ENCODE measurements at regions not wholly inside any gene's neighbourhood (a gene's known extent, or its start where the extent isn't known, plus 50 kb on each side); places are given as distances from the start of the nearest gene placed in this dataset.

DNA sequence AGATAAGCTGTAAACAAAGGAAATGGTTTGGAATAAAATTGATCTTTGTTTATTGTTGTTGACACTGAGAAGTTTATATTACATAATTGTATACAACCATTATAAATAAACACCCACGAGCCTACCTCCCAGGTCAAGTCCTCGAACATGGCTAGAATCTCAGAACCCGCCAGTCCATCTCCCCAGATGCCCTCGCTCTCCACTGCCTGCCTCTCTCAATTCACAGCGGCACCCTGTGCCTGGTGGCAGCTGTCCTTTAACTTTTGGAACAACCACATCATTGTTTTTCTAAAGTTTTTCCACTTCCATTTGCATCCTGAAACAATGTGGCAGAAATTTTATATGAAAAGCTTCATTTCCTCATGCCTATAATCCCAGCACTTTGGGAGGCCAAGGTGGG is 52.2 kb upstream of the OTOS start:
- Histone ChIP-seq H3K36me3 (ENCODE audit: control insufficient read depth in 2 of 4, insufficient read depth in 4 of 4, low read length in 3 of 4) (no peaks in the 10 kb centered on the region; a peak in 1 of 8 replicates), H3K9me3 (ENCODE audit: insufficient read depth in 2 of 2, low read depth in 1 of 2, low read length in 1 of 2) (peaks cover 7 to 11% of the 10 kb centered on the region in 2 experiments; a peak in 3 of 4 replicates), H4K8ac (ENCODE audit: extremely low read depth, insufficient read depth, low read length) (no peak overlapping the region), H4K91ac (replicated peaks; ENCODE audit: insufficient read length, low read length) (no peak overlapping the region), H3K27me3 (replicated peaks in 1 of 4; ENCODE audit: control insufficient read depth in 3 of 4, extremely low read depth in 1 of 4, insufficient read depth in 3 of 4, low read length in 3 of 4) (no peaks in the 10 kb centered on the region), H4K5ac (ENCODE audit: insufficient read length, low read depth, low read length) (no peak overlapping the region), H2BK12ac (ENCODE audit: low read depth, low read length) (no peak overlapping the region), H2BK20ac (ENCODE audit: low read length) (no peak overlapping the region), H2BK15ac (ENCODE audit: low read length) (no peak overlapping the region), H3K18ac (ENCODE audit: extremely low read depth, low read length) (no peak overlapping the region), H3K4me3 (ENCODE audit: extremely low read depth in 1 of 4, insufficient read depth in 2 of 4, low read depth in 3 of 4, low read length in 4 of 4) (no peak overlapping the region), H3K9ac (replicated peaks in 1 of 4; ENCODE audit: extremely low read depth in 1 of 4, low read depth in 3 of 4, low read length in 3 of 4) (no peak overlapping the region), H3K23me2 (ENCODE audit: low read depth, low read length) (0 out of 2 replicates have a peak, but pooled peaks cover under 1% of the 10 kb centered on the region), H3K79me2 (ENCODE audit: control insufficient read depth in 1 of 2, insufficient read depth in 2 of 2, low read length in 2 of 2) (no peaks in the 10 kb centered on the region), H3K56ac (replicated peaks; ENCODE audit: insufficient read length, low read depth, low read length) (no peak overlapping the region), H2BK120ac (replicated peaks; ENCODE audit: low read depth, low read length) (no peak overlapping the region), H3K79me1 (ENCODE audit: low read depth, low read length) (no peaks in the 10 kb centered on the region), H3K4me2 (ENCODE audit: insufficient read depth in 1 of 2, low read depth in 2 of 2, low read length in 2 of 2) (no peak overlapping the region), H4K20me1 (replicated peaks in 1 of 2; ENCODE audit: control insufficient read depth in 1 of 2, insufficient read depth in 2 of 2, low read length in 2 of 2) (no peaks in the 10 kb centered on the region), H3K4ac (replicated peaks; ENCODE audit: insufficient read length, low read depth, low read length) (no peak overlapping the region), H3K27ac (ENCODE audit: low read depth, low read length) (no peak overlapping the region), H3K4me1 (replicated peaks in 1 of 4; ENCODE audit: control insufficient read depth in 3 of 4, insufficient read depth in 4 of 4, low read length in 3 of 4) (peaks cover 0 to 6% (median 0%) of the 10 kb centered on the region in 4 experiments; a peak in 1 of 7 replicates), H2AK5ac (ENCODE audit: low read depth, low read length) (no peak overlapping the region), H2AFZ (ENCODE audit: low read length) (no peak overlapping the region), H3K14ac (ENCODE audit: insufficient read length) (no peak overlapping the region), H2BK5ac (ENCODE audit: low read depth, low read length) (no peak overlapping the region), H3K23ac (ENCODE audit: insufficient read length) (no peak overlapping the region)
- 91% methylated on average over 5 of the region's 5 CpGs; no CpG with 5 or more reads in 1 of the 2 experiments for WGBS, 2 experiments (ENCODE audit: extremely low coverage in 1 of 2, insufficient coverage in 1 of 2, insufficient read length in 1 of 2, insufficient replicate concordance in 2 of 2, low coverage in 1 of 2, low lambda C conversion rate in 2 of 2, missing lambda C conversion rate in 1 of 2)
- ChIA-PET CTCF (ENCODE audit: partially characterized antibody) (no interaction called here), POLR2A (ENCODE audit: partially characterized antibody) (no interaction called here)
- FAIRE-seq = no peak
- no peak for DNase-seq (ENCODE audit: low read depth in 1 of 2, low spot score in 2 of 2)
- TF ChIP-seq CBX8 (IDR thresholded peaks at IDR 0.05; ENCODE audit: borderline replicate concordance, low read depth, low read length) = no peak
- TF ChIP-seq, protein P1, sequence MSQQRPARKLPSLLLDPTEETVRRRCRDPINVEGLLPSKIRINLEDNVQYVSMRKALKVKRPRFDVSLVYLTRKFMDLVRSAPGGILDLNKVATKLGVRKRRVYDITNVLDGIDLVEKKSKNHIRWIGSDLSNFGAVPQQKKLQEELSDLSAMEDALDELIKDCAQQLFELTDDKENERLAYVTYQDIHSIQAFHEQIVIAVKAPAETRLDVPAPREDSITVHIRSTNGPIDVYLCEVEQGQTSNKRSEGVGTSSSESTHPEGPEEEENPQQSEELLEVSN (IDR thresholded peaks at IDR 0.05) = no peak
- TF ChIP-seq ASH2L (IDR thresholded peaks at IDR 0.05; ENCODE audit: low read length) = no peak
- TF ChIP-seq CHD2 (IDR thresholded peaks at IDR 0.05; ENCODE audit: low read length) = no peak
- TF ChIP-seq JUND (IDR thresholded peaks at IDR 0.05; ENCODE audit: low read length) = no peak
- no peak for TF ChIP-seq CHD1 (IDR thresholded peaks at IDR 0.05; ENCODE audit: low read depth, low read length)
- no peak for TF ChIP-seq MAFK (IDR thresholded peaks at IDR 0.05; ENCODE audit: low read depth, low read length)
- TF ChIP-seq EZH2 (IDR thresholded peaks at IDR 0.05; ENCODE audit: low read depth, low read length, severe bottlenecking) = no peak
- TF ChIP-seq CTBP2 (IDR thresholded peaks at IDR 0.05; ENCODE audit: borderline replicate concordance, insufficient read depth, insufficient read length, low read length) = no peak
- no peak for TF ChIP-seq POLR2A (IDR thresholded peaks at IDR 0.05; ENCODE audit: control extremely low read depth in 1 of 2, low read depth in 2 of 2, low read length in 2 of 2)
- no peak for TF ChIP-seq HDAC2 (IDR thresholded peaks at IDR 0.05; ENCODE audit: borderline replicate concordance in 1 of 2, low read depth in 2 of 2, low read length in 2 of 2)
- TF ChIP-seq GABPA (IDR thresholded peaks at IDR 0.05; ENCODE audit: borderline replicate concordance, insufficient read depth, low read length) = no peak
- no peak for TF ChIP-seq CEBPB (IDR thresholded peaks at IDR 0.05; ENCODE audit: low read depth, low read length)
- TF ChIP-seq, protein P2, sequence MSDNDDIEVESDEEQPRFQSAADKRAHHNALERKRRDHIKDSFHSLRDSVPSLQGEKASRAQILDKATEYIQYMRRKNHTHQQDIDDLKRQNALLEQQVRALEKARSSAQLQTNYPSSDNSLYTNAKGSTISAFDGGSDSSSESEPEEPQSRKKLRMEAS (IDR thresholded peaks at IDR 0.05) = no peak

All from H1 (cell line).